ENCODE measurements at regions not wholly inside any gene's neighbourhood (a gene's known extent, or its start where the extent isn't known, plus 50 kb on each side); places are given as distances from the start of the nearest gene placed in this dataset.

- Histone ChIP-seq H3K27ac (ENCODE audit: low read depth, low read length, poor library complexity, severe bottlenecking) (no peak overlapping the region), H3K9me2 (ENCODE audit: insufficient read depth, low read length) (no peaks in the 10 kb centered on the region), H3K36me3 (ENCODE audit: insufficient read depth, low read length) (no peaks in the 10 kb centered on the region; the same call in 1 of the 2 replicates), H3K79me2 (ENCODE audit: insufficient read depth, low read depth, low read length) (no peaks in the 10 kb centered on the region), H3K4me3 (ENCODE audit: low read depth, low read length, poor library complexity, severe bottlenecking) (no peak overlapping the region), H4K20me1 (ENCODE audit: insufficient read depth, low read length) (no peaks in the 10 kb centered on the region), H3K9me3 (ENCODE audit: low read length) (peaks cover 8% of the 10 kb centered on the region; the same call in 1 of the 2 replicates), H3K4me1 (ENCODE audit: insufficient read depth, low read length, poor library complexity, severe bottlenecking) (peaks cover 18% of the 10 kb centered on the region), H3K4me2 (ENCODE audit: low read length) (0 out of 2 replicates have a peak overlapping the region, but pooled peaks have one; percentile 5), H2AFZ (ENCODE audit: low read length) (peak overlapping the region; percentile 85)
- CTCF ChIA-PET (ENCODE audit: unreplicated experiment): no interaction called here
- no TSS peak for BruUV-seq (replicated peaks)
- POLR2A ChIA-PET: interaction anchor here (1.2 kb wide), 1 partner anchor 109 kb away, joined by 3 read pairs; no protein-coding TSS in a partner anchor
- intact Hi-C loops (cut with micrococcal nuclease; ENCODE audit: unreplicated experiment): loop anchor here (5.0 kb wide), 1 partner anchor 124 kb away; no protein-coding TSS in a partner anchor
- DNase-seq (ENCODE audit: low spot score): no peak
- TF ChIP-seq CTCF (conservative IDR thresholded peaks at IDR 0.05; ENCODE audit: low read length) (no peak), EZH2phosphoT487 (IDR thresholded peaks at IDR 0.05; ENCODE audit: borderline replicate concordance, low read depth, low read length) (no peak)
Observed at GRCh38 chr3:171978390-171978789, 61.0 kb upstream of the FNDC3B start.

DNA sequence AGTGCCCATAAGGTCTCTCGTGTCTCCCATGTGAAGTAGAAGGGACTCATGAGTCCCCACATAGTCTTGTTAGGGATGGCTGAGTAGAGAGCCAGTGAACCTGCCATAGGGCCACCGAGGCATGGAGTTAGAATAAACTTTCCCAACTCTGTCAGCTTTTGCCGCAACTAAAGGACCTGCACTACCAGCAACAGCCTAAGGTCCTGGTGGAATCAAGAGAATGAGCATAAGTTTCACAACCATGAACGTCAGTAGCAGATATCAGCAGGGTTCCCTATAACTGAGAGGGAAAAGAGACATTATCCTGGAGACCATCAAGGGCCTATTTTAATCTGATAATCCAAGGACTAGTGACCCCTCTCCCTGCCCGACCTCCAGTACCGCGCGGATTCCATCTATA lies 60.3 kb upstream of the FNDC3B start:
- no peaks in the 10 kb centered on the region for H3K9me2 ChIP-seq (ENCODE audit: insufficient read depth, low read length)
- TF ChIP-seq EZH2phosphoT487 (IDR thresholded peaks at IDR 0.05; ENCODE audit: borderline replicate concordance, low read depth, low read length): no peak
- no peak for TF ChIP-seq CTCF (conservative IDR thresholded peaks at IDR 0.05; ENCODE audit: low read length)
- H3K27ac ChIP-seq (ENCODE audit: low read depth, low read length, poor library complexity, severe bottlenecking): no peak overlapping the region
- H3K4me3 ChIP-seq (ENCODE audit: low read depth, low read length, poor library complexity, severe bottlenecking): no peak overlapping the region
- no peaks in the 10 kb centered on the region for H4K20me1 ChIP-seq (ENCODE audit: insufficient read depth, low read length)
- no peaks in the 10 kb centered on the region; the same call in 1 of the 2 replicates for H3K36me3 ChIP-seq (ENCODE audit: insufficient read depth, low read length)
- no peaks in the 10 kb centered on the region for H3K79me2 ChIP-seq (ENCODE audit: insufficient read depth, low read depth, low read length)
- BruUV-seq (replicated peaks): no TSS peak
- DNase-seq (ENCODE audit: low spot score): no peak
- POLR2A ChIA-PET: no interaction called here
- peaks cover 18% of the 10 kb centered on the region for H3K4me1 ChIP-seq (ENCODE audit: insufficient read depth, low read length, poor library complexity, severe bottlenecking)
- peaks cover 8% of the 10 kb centered on the region; the same call in 1 of the 2 replicates for H3K9me3 ChIP-seq (ENCODE audit: low read length)
- H2AFZ ChIP-seq (ENCODE audit: low read length): no peak overlapping the region
- CTCF ChIA-PET (ENCODE audit: unreplicated experiment): no interaction called here
- H3K4me2 ChIP-seq (ENCODE audit: low read length): no peak overlapping the region
- intact Hi-C loops (cut with micrococcal nuclease; ENCODE audit: unreplicated experiment): loop anchor here (5.0 kb wide), 1 partner anchor 123 kb away; no protein-coding TSS in a partner anchor

DNA sequence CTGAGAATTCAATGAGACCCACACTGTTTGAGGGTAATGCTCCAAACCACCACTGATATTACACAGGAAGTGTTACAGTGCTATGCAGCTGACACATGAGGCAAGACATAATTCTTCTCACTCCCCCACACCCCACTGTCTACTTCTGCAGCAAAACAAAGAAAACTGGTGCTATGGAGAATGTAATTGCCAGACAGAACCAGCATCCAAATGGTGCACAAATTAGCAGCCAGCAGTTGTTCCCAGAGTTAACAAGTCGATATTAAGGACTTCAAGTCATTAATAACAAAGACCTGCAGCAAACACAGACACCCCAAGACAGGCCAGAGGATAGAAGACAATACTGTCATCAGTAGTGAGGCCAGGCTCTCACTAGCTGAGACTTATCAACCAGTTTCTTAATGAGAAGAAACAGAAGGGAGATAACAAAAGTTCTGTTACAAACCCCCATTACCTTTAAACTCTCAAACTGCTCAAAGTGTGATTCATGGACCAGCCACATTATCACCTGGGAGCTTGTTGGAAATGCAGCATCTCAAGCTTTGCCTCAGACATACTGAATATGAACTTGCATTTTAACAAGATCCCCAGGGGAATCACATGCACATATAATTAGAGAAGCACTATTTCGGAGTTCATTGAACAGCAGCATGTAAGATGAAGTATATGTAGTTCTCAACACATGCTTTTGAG lies 58.7 kb upstream of the FNDC3B start:
- Histone ChIP-seq H3K4me3 (ENCODE audit: low read depth, low read length, poor library complexity, severe bottlenecking) (no peak overlapping the region), H3K4me1 (ENCODE audit: insufficient read depth, low read length, poor library complexity, severe bottlenecking) (peaks cover 18% of the 10 kb centered on the region), H3K9me3 (ENCODE audit: low read length) (peaks cover 8% of the 10 kb centered on the region; the same call in 1 of the 2 replicates), H3K9me2 (ENCODE audit: insufficient read depth, low read length) (no peaks in the 10 kb centered on the region), H2AFZ (ENCODE audit: low read length) (peak overlapping the region; percentile 42; the same call in 1 of the 2 replicates), H3K79me2 (ENCODE audit: insufficient read depth, low read depth, low read length) (no peaks in the 10 kb centered on the region), H4K20me1 (ENCODE audit: insufficient read depth, low read length) (no peaks in the 10 kb centered on the region), H3K36me3 (ENCODE audit: insufficient read depth, low read length) (no peaks in the 10 kb centered on the region; the same call in 1 of the 2 replicates), H3K27ac (ENCODE audit: low read depth, low read length, poor library complexity, severe bottlenecking) (no peak overlapping the region), H3K4me2 (ENCODE audit: low read length) (no peak overlapping the region)
- intact Hi-C loops (cut with micrococcal nuclease; ENCODE audit: unreplicated experiment): no loop called here
- CTCF ChIA-PET (ENCODE audit: unreplicated experiment): no interaction called here
- TF ChIP-seq EZH2phosphoT487 (IDR thresholded peaks at IDR 0.05; ENCODE audit: borderline replicate concordance, low read depth, low read length) (no peak), CTCF (conservative IDR thresholded peaks at IDR 0.05; ENCODE audit: low read length) (no peak)
- POLR2A ChIA-PET: interaction anchor here (0.6 to 0.8 kb wide), 3 partner anchors 27 to 121 kb away, joined by 3 to 4 read pairs (median 3); no protein-coding TSS in a partner anchor
- no TSS peak for BruUV-seq (replicated peaks)
- peak; percentile 16 for DNase-seq (ENCODE audit: low spot score)

Data from OCI-LY7 (cell line).